Right ventricle myocardium superior (tissue), 1 donor: ENCODE measurements at regions not wholly inside any gene's neighbourhood (a gene's known extent, or its start where the extent isn't known, plus 50 kb on each side); places are given as distances from the start of the nearest gene placed in this dataset.
"Not testable (repeated sequence)": the region's sequence is repeated elsewhere in the genome, so short reads cannot be mapped to it uniquely, and the experiment has no call there.

Experiments used
- ATAC-seq: fragments of 200-7000 bp; cut with Tn5 transposase; one replicate; pipeline ENCODE4 v1.9.1; 2020; ENCODE audit warnings: mild to moderate bottlenecking; ENCODE audit not compliant: poor library complexity
- DNase-seq: peaks from one replicate; pipeline ENCODE4 v3.0.0-alpha.2; 2020
- intact Hi-C: fragments of 100-400 bp; cut with DNase I; formaldehyde crosslinking; loops from one replicate; pipeline ENCODE4 v1.11.2; 2022
- donor health status: DM: no; HTN: yes; CAD: no; lungs with severe emphysema.

DNA sequence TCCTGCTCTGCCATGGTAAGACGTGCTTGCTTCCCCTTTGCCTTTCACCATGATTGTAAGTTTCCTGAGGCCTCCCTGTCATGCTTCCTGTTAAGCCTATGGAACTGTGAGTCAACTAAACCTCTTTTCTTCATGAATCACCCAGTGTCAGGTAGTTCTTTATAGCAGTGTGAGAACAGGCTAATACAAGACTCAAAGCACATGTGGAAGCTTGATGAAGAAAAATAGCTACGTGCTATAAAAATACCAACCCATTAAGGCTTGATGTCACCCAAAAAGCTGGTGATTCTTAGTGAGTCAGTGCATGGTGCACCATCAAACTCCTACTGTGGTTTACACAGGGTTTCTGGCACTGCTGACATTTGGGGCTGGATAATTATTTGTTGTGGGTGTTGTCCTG lies 332.2 kb downstream of the TMEM167A start:
- intact Hi-C loops: no loop called here
- no peak for DNase-seq
- ATAC-seq: no peak

DNA sequence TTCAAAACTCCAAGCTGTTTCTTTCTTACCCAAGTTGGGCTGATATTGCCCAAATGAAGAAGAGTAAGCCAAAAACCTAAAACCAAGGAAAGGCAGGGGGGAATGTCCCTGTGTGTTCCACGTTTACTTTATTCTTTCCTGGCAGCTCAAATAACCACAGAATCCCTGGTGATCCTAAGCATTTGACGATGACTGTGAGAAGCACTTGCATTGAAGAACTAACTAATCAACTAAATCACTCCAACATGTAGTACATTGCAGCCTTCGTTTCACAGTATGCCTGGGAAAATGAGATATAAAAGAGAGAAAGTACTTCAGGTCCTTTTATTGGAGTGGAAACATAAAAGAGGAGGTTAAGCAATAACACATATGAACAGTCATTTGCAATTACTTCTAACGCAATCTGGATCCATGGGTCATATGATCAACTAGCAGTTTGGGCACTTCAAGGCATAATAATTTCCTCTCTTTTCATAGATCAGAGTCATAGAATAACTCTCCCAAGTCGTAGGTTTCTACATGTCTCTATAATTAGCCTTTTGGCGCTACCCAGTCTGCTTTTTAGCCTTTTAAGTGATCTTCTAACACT lies 338.4 kb downstream of the TMEM167A start:
- ATAC-seq (no peak), DNase-seq (no peak)
- intact Hi-C loops: no loop called here

DNA sequence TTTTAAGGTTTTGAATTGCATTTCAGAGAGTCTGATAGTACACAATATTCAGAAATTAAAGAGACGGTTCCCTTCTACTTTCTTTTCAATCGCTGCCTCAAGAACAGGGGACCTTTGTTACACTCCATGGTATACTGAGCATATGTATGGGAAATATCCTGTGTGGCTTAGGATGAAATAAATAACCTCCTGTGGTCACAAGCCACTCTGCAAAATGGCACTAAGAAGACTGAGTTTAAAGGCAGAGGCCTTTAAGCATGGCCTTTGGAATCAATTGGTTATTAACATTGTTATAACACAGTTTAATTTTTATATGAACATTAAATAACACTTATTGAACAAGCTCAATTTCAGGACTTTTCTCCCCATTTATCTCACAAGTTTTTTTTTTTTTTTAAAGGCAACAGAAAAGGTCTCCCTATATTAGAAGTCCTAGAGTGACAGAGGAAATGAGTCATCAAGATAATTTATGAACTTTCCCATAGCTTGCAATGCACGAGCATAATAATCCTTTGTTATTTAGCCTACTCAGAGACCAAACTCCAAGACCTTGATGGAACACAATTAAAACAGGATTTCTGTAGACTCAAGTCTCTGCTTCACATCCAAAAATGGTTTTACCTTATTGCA lies 341.9 kb downstream of the TMEM167A start:
- intact Hi-C loops: no loop called here
- DNase-seq (no peak), ATAC-seq (no peak)

- DNase-seq: no peak
- ATAC-seq: no peak
- intact Hi-C loops: no loop called here
Measured at GRCh38 chr5:82734347-82734746, 342.8 kb downstream of the TMEM167A start.

GRCh38 chr5:82730913-82731312 lies 346.3 kb downstream of the TMEM167A start:
- no peak for DNase-seq
- intact Hi-C loops: no loop called here
- ATAC-seq: no peak

GRCh38 chr5:82728926-82729702 lies 348.1 kb downstream of the TMEM167A start:
- no peak for DNase-seq
- ATAC-seq: no peak
- intact Hi-C loops: no loop called here

GRCh38 chr5:82723168-82723567 lies 354.0 kb downstream of the TMEM167A start:
- intact Hi-C loops: no loop called here
- DNase-seq (no peak), ATAC-seq (no peak)

DNA sequence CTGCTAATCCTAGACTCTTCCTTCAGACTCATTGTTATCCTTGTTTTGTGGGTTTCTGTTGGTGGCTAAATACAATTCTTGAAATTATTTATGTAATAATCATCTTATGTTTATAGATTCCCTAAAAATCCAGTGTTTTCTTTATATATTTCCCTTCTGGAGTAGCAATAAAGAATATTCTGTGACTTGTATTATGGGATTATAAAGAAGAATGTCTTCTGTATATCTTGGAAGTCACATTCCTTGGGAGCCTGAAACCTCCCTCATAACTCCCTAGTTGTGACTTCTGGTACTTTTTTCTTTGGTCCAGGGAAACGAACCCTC lies 356.1 kb downstream of the TMEM167A start:
- no peak for DNase-seq
- no peak for ATAC-seq
- intact Hi-C loops: no loop called here

- DNase-seq: no peak
- intact Hi-C loops: no loop called here
- no peak for ATAC-seq
Measured at GRCh38 chr5:82720213-82721086, 356.7 kb downstream of the TMEM167A start.

- intact Hi-C loops: no loop called here
- ATAC-seq (peak; percentile 58), DNase-seq (no peak)
Measured at GRCh38 chr5:82719368-82719767, 357.8 kb downstream of the TMEM167A start.

GRCh38 chr5:82717738-82718137 lies 359.5 kb downstream of the TMEM167A start:
- ATAC-seq (no peak), DNase-seq (no peak)
- intact Hi-C loops: no loop called here

DNA sequence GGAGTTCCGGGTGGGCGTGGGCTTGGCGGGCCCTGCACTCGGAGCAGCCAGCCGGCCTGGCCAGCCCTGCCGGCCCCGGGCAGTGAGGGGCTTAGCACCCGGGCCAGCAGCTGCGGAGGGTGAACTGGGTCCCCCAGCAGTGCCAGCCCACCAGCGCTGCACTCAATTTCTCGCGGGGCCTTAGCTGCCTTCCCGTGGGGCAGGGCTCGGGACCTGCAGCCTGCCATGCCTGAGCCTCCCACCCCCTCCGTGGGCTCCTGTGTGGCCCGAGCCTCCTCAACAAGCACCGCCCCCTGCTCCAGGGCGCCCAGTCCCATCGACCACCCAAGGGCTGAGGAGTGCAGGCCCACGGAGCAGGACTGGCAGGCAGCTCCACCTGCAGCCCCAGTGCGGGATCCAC lies 362.5 kb downstream of the TMEM167A start:
- intact Hi-C loops, DNase-seq, ATAC-seq: not testable (repeated sequence)

GRCh38 chr5:82713811-82714210 lies 363.4 kb downstream of the TMEM167A start:
- DNase-seq (no peak), ATAC-seq (no peak)
- intact Hi-C loops: no loop called here

GRCh38 chr5:82707741-82708140 lies 369.5 kb downstream of the TMEM167A start:
- intact Hi-C loops: no loop called here
- DNase-seq (no peak), ATAC-seq (no peak)

- ATAC-seq (no peak), DNase-seq (no peak)
- intact Hi-C loops: no loop called here
Measured at GRCh38 chr5:82704381-82704780, 372.8 kb downstream of the TMEM167A start.

DNA sequence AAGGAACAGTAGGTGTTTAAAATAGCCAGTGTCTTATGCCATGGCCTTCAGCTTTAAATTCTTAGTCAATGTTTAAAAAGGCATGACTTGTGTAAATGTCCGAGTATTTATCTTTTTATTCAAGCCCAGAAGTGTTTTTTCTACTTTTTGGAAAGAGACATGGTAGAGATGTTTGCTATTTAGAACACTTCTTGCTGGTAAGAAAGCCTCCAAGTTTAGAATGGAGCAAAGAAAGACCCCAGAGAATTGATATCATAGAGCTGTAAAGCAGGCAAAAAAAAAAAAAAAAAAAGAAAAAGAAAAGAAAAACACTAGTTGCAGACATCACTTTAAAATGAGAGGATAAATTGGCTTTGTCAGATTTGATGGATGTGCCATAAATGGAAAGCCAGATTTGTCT lies 375.1 kb downstream of the TMEM167A start:
- no peak for ATAC-seq
- intact Hi-C loops: no loop called here
- DNase-seq: no peak

- no peak for ATAC-seq
- DNase-seq: no peak
Measured at GRCh38 chr5:82699737-82700136, 377.5 kb downstream of the TMEM167A start.

GRCh38 chr5:82698026-82698425 lies 379.2 kb downstream of the TMEM167A start:
- intact Hi-C loops: no loop called here
- no peak for ATAC-seq
- DNase-seq: no peak

More at GRCh38 chr5:82699737-82700136, 377.5 kb downstream of the TMEM167A start:
- intact Hi-C loops: no loop called here

GRCh38 chr5:82694711-82695285 lies 382.4 kb downstream of the TMEM167A start:
- intact Hi-C loops: no loop called here
- DNase-seq (no peak), ATAC-seq (no peak)
